NOMO-1 (cell line): ENCODE measurements at regions not wholly inside any gene's neighbourhood (a gene's known extent, or its start where the extent isn't known, plus 50 kb on each side); places are given as distances from the start of the nearest gene placed in this dataset.

ENCODE experiments used
- DNase-seq, 2 experiments: peaks; one replicate each; lab custom pipeline; 2025; ENCODE audit not compliant: unreplicated experiment in 2 of 2; lab: John Stamatoyannopoulos, UW

DNA sequence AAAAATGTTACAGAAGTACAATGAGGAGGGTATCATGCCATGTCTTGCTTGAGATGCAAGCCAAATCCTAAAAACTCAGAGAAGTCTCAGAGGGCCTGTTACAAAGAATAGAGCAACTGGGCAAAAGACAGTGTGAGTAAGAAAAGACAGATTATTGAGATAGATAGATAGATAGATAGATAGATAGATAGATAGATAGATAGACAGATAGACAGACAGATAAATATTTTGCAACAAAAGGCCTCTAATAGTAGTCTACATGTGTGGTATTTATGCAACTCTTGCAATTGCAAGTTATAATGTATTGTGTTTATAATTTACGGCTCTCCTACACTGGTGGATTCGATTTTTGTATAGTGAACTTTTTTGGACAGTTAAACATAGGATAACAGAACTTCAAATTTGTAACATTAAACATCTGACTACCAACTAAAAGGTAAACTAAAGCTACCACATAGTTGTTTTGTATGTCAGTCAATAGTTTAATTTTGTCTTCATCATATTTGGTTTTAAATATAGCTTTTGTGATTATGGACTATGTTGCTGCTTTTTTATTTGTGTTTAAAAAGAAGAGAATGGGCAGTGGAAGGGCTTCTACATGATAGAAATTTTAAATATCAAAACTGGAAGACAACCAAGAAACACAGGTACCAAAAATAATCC, 740.7 kb upstream of the LRRTM4 start:
- DNase-seq = no peak

DNA sequence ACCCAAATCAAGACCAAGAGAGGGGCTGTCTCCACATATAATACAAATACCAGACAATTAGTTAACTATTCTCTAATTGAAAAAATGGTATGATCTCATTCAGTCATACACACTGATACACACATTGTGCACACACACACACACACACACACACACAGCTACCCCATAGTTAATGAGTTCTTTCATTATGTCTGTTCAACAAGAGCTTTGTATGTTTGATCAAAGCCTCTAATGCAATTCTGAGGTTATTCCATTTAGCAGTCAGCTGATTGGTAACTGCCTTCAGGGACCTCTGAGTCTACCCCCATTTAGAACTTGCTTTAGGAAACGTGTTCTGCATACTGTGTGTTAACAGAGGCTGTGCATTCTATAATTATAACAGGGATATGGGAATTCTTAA, 741.4 kb upstream of the LRRTM4 start:
- DNase-seq = no peak

DNA sequence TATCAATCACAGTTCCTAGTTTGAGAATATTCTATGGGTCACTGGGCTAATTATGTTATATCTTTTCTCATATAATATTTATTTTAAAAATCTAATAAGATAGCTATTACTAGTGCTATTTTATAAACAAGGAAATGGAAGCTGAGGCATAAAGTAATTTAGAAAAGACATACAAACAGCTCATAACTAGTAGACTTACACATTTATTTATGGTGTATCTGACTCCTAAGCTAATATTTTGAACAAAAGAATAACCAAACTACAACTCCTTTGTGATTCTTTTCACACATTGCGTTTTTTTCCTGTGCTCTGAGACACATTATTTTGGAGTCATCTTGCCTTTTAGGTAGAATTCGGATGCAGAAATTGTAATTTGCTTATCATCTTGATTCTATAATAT, 742.0 kb upstream of the LRRTM4 start:
- no peak for DNase-seq

DNA sequence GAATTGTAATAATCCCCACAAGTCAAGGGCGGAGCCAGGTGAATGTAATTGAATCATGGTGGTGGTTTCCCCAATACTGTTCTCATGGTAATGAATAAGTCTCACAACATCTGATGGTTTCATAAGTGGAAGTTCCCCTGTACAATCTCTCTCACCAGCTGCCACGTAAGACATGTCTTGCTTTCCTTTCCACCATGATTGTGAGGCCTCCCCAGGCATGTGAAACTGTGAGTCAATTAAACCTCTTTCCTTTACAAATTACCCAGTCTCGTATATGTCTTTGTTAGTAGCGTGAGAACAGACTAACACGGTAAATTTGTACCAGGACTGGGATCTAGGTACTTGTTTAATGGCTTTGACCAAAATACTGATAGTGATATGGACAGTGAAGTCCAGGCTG, 744.3 kb upstream of the REG3G start:
- DNase-seq = no peak

DNA sequence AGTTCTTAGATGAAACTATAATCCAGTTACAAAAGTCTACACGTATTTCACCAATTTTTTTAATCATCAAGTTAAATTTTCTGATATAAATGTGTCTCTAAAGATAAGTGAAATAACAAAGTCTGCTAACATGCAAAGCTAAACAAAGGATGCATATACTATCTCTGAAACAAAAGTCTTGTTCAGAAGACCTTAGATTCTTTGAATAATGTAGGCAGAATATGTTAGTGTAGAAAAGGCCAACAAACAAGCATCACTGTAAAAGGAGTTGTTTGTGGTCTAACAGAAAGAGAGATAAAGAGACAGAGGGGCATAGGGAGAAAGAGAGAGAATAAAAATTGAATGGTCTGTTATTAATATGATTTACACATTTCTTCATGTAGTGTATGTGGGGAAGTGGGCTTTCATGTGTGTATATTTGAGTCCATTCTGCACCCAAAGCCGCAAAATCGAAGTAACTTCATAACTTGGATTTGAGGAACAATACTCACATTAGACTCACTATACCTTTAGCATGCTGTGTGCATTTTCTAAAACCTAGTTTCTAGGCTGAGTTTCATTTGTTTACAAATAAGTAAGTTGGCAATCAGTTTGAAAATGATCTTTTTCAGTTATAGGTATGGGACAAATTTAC, 734.8 kb upstream of the REG3G start:
- DNase-seq = no peak

DNA sequence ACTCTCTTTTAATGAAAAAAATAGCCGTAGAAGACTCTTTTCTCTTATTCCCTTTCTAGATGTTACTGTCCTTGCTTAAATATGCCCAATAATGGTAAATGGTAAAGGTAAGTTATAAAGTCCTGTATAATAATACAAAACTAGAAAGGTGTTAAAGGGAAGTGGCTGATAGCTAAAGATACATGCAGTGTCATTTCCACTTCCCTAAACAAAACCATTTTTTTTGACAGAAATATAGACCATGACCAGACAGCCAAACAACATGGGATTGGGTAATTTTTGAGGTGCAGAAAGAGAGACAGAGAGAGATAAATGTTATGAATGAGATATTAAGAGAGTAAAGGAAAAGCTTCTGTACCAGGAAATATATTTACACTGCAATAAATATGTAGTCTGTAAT, 731.7 kb upstream of the REG3G start:
- DNase-seq = peak; percentile 28 to 88

DNA sequence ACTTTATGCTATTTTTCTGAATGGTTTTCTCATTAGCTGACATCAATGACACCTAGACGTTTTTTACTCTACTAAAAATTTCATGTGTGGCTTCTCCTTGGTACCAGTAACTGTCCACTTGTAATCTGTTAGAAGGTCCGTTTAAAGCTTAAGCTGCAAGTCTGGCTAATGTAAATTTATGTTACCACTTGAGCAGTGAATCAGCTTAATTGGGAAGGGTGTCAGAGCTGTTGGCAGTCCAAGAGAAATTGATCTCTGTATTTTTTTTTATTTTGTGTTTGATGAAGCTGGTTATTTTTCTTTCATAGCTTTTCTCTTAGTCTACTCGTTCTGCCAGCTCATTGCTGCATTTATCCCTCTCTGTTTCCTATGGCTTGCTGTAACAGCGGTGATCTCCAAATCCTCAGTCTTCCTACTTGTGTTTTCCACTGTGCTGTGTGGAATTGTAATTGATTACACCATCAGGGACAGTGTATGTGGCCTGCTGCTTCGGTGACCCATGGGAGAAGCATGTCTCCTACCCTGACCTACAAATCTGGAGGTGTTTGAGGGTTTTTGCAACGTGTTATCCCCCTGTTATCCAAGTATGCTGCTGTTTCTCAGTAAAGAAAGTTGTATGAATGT, 724.2 kb upstream of the REG3G start:
- no peak for DNase-seq

DNA sequence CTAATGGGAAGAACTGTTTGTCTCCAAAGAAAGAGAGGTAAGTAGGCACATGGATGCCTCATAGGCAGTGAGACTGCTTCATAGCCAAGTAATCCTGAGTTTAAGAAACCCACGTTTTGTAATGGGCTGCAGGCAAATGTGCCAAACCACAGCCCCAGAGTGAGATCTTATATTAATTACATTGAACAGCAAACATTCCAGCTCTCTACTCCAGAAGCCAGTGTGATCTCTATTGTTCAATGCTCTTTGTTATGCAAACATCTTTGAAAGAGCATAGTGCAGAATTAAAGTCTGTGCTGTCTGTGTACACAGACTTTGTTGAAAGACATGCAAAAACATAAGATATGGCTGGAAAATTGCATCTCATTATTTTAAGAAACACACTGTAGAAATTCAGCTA, 720.8 kb upstream of the REG3G start:
- DNase-seq = no peak

DNA sequence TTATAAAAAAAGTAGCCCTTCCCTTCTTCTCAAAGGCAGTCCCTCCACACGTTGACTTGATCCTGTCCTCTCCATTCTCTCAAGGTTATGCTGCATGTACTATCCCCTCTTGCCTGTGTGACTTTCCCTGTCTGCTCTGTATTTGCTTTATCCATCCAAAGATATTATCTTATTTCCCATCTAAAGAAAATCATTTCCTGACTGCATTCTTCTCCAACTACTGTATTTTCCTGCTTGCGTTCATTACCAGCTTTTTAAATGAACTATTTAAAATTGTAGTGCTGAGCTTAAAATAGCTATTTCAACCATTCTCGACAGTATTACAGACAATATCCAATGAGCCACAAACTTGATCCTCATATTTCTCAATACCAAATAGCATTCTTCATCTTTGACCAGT, 716.0 kb upstream of the REG3G start:
- DNase-seq = no peak

DNA sequence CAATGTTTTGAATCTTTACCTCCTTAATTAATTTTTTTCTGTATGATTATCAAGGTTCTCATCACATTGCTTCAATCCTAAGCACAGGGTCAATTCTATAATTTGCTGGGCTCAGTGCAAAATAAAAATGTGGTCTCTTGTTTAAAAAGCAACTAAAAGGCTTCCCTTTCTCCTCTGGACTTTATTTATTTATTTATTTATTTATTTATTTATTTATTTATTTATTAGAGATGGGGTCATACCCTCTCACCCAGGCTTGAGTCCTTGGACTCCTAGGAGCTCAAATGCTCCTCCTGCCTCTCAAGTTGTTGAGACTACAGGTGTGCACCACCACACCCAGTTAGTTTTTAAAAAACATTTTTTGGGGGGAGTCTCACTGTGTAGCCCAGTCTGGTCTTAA, 710.1 kb upstream of the REG3G start:
- DNase-seq = no peak

DNA sequence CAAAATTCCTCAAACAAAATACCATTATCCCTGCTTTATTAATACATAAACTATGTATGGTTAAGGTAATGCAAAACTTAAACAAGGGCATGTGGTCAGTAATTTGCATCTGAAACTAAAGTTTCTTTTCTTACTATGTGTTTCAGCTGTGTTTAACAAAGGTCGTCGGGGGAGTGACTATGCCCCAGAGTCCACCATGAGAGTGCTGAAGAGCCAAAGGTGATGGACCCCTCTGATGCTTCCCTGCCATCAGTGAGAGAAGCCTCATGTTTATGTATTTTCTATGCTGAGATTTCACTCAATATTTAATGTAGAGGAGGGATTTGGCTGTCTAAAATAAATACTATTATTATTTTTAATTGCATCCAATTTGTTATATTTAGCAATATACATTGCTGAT, 707.2 kb upstream of the REG3G start:
- DNase-seq = no peak

DNA sequence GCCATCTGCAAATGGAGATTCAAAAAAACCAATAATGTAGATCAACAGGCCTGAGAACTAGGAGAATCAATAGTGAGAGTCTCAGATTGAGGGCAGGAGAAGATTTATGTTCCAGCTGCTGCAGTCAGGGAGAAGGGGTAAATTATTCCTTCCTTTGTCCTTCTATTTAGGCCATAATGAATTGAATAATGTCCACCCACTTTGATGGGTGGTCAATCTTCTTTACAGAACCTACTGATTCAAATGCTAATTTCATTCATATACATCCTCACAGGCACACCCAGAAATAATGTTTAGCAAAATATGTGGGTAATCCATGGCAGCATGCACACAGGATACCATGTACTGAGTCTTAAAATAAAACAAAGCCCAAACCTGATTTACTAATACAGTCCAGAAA, 695.3 kb upstream of the REG3G start:
- no peak for DNase-seq

DNA sequence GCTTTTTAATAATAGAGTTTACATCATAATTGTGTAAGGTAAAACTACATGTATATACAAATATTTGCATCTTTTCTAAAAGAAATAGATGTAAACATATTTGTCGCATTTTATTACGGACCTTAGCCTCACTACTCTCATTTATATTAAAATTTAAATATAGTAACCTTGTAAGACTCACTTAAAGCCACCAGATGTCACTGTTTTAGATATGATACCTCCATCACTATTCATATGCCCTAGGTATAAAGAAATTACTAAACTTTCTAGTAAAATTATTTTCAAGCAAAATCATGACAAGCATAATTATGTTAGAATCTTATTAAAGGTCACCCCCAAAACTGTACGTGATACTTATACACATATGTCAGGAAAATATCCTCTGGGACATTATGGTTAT, 674.3 kb upstream of the REG3G start:
- peak in 1 of 2 experiments; percentile 41 for DNase-seq

DNA sequence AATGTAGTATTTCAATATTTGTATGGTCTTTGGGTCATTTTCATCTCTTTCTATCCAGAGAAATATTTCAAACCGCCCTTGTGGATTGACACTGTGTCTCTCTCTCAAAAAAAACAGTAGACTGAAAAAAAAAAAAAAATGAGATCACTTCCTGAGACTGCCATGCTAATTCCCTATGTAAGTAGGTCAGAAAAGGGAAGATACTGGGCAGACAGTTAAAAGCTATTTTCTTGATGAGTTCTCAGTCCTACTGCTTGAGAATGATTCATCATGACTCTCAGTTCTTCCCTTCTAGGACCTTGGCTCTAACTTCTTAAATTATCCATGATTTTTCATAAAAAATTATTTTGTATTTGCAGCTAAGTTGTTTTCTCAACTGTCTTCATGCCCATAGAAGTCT, 672.3 kb upstream of the REG3G start:
- peak; percentile 4 to 30 for DNase-seq

DNA sequence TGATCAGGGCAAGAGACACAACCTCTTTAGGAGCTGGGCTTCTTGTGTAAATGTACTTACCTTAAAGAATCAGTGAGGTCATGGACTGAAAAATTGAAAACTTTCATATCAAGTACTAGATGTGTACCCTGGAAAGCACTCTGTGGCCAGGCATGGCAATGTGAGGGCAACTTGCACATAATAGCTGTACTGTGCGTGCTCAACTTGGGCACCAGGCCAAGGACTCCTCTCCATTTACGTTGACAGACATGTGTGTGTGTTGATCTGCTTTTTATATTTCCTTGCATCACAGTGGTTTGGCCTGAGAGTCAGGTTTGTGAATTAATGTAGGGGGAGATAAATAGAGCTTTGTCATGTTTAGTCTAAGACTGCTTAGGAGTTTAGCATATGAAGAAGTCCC, 669.5 kb upstream of the REG3G start:
- DNase-seq = no peak

DNA sequence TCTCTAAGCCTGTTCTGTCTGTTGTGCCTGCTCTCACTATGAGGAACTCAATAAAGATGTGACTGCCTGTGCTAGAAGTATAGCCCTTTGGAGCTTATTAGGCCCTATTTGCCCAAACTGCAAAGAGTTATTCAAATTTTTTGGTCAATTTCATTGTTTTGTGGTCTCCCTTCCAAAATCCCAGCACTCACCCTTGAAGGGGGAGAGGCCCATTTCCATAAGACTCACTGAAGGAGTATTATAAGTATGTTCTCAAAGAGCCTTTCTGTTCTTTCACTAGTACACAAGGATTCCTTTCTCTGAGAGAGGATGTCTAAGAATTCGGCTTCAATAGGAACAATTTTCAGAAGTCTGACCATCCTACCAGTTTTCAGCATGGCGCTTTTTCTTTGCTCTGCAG, 641.9 kb upstream of the REG3G start:
- no peak for DNase-seq

DNA sequence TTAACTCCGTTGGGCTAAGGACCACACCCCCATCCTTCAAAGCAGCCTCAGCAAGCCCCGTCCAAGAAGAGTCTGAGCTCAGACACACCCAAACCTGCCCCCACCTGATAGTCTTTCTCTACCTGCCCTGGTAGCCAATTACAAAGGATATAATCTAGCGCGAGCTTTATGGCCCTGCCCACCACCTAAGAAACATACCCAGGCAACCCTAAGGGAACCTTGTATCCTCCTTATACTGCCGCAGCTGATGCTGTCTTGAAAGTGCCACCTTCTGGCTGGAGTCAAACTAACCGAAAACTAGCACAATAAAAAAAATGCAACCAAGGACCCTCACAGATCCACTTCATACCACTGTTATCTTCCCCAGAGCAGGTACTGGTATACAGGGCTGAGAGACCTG, 628.3 kb upstream of the REG3G start:
- DNase-seq = no peak

DNA sequence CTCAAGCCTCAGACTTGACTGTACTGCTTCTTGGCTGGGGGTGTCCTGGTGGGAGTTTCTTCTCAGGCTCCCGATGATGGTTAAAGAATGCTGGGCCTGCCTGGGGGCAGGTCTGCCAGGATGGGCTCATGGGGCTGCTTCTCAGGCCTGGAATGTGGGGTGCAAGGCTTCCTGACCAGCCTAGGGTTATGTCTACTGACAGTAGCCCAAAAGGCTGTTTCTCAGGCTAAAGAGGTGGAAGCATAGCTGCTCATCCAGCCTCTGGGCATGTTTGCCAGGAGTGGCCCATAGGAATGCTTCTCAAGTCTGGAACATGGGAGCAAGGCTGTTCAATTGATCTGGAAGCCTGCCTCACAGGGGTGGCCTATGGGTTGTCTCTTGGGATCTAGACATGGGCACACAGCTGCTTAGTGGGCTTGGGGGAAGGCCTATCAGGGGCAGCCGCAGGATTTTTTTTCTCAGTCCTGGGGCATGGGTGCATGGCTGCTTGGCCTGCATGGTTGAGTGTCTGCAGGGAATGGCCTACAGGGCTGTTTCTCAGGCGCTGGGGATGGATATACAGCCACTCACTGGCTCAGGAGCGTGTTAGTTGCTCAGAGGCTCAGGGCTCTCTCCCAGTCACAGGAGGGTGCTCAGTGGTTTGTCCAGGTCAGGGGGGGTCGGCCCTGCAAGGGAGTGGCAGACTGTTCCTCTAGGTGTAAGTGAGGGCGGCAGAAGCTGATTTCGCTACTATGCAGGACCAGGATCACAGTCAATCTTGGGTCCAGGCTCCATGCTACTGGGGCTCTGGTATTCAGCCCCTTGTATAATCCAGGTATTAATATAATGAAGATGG, 617.3 kb upstream of the REG3G start:
- no peak for DNase-seq

DNA sequence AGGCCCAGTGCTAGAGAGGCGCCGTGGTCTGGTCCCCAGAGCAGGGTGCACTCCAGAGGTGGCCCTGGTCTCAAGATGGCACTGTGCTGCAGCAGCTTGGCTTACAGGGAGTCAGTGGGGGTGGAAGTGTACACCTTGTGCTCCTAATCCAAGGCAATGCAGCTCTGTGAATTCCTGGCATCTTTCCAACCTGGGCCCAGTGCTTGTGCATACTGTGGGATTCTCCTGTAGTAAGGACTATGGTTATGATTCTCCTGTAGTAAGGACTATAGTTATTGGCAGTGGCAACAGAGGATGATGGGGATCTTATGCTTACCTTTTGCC, 616.7 kb upstream of the REG3G start:
- no peak for DNase-seq

DNA sequence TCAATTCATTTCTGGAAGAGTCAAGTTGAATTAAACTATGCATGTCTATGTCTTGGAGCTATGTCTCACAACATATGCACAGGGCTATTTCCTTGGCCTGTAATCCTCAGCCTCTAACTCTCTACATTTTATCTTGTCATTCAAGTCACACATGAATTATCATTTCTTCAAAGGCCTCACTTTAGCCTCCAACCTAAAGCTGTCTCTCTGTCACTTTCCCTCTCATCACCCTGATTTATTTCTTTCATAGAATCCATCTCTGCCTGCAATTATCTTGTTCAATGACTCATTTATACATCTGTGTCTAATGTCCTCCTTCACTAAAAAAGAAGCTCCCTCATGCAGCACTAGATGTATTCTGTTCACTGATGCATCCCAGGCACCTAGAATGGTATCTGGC, 614.2 kb upstream of the REG3G start:
- no peak for DNase-seq

DNA sequence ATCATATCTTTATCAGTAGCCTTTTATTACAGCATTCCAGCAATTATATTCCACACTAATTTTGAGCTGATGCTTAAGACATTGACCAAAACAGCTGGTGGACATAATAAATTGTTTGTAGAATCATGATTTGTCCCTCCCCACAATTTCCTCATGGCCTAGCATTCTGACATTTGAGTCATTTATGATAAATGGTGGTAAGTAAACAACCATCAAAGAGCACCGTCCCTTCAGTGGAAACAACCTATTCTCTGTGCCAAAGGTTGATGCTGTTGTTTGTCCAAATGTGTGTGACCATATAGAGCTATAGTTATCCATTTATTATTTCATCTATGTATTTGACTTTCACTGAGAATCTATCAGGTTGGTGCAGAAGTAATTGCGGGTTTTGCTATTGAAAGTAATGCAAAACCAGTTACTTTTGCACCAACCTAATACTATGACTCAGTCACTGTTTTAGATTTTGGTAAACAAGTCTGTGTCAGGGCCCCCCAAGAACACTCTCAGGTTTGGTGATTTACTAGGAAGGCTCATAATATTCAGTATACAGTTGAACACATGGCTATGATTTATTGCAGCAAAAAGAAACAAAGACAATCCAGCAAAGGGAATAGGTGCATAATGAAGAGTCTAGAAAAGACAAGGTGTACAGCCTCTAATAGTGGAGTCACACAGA, 608.7 kb upstream of the REG3G start:
- no peak for DNase-seq
